ENCODE measurements at regions not wholly inside any gene's neighbourhood (a gene's known extent, or its start where the extent isn't known, plus 50 kb on each side); places are given as distances from the start of the nearest gene placed in this dataset.

- H3F3A ChIP-seq (ENCODE audit: insufficient read depth, low read length): no peaks in the 10 kb centered on the region
- no peak overlapping the region for H2AFZ ChIP-seq (ENCODE audit: low read length)
- no peaks in the 10 kb centered on the region for H3K36me3 ChIP-seq (replicated peaks; ENCODE audit: insufficient read depth, low read length)
- H3K9ac ChIP-seq (ENCODE audit: low read length): no peak overlapping the region
- no peaks in the 10 kb centered on the region for H4K20me1 ChIP-seq (ENCODE audit: insufficient read depth, low read length)
- H3K4me2 ChIP-seq (ENCODE audit: low read depth, low read length): no peak overlapping the region
- no peak for DNase-seq
- no peaks in the 10 kb centered on the region for H3K27me3 ChIP-seq (replicated peaks; ENCODE audit: insufficient read depth, low read length)
- H3K79me2 ChIP-seq (ENCODE audit: low read length): no peaks in the 10 kb centered on the region
- no peaks in the 10 kb centered on the region for H3K9me3 ChIP-seq (replicated peaks; ENCODE audit: insufficient read depth, low read length)
- H3K4me3 ChIP-seq (ENCODE audit: low read length): no peak overlapping the region
- TF ChIP-seq EZH2 (optimal IDR thresholded peaks at IDR 0.05; ENCODE audit: low read depth, low read length) (no peak), EZH2phosphoT487 (IDR thresholded peaks at IDR 0.05; ENCODE audit: low read length) (no peak), CTCF (IDR thresholded peaks at IDR 0.05; ENCODE audit: low read length) (no peak)
- no peaks in the 10 kb centered on the region for H3K4me1 ChIP-seq (ENCODE audit: low read length)
- H3K9me2 ChIP-seq (replicated peaks; ENCODE audit: insufficient read depth, low read length): no peaks in the 10 kb centered on the region
- H3K27ac ChIP-seq (ENCODE audit: low read length): no peak overlapping the region
Observed at GRCh38 chr13:62194371-62194770, 778.7 kb upstream of the PCDH20 start.

GRCh38 chr13:62193919-62194318, 778.3 kb upstream of the PCDH20 start:
- H4K20me1 ChIP-seq (ENCODE audit: insufficient read depth, low read length): no peaks in the 10 kb centered on the region
- no peak for DNase-seq
- H3K79me2 ChIP-seq (ENCODE audit: low read length): no peaks in the 10 kb centered on the region
- no peak overlapping the region for H3K4me2 ChIP-seq (ENCODE audit: low read depth, low read length)
- H3K9me2 ChIP-seq (replicated peaks; ENCODE audit: insufficient read depth, low read length): no peaks in the 10 kb centered on the region
- H3K36me3 ChIP-seq (replicated peaks; ENCODE audit: insufficient read depth, low read length): no peaks in the 10 kb centered on the region
- no peak overlapping the region for H3K27ac ChIP-seq (ENCODE audit: low read length)
- no peaks in the 10 kb centered on the region for H3F3A ChIP-seq (ENCODE audit: insufficient read depth, low read length)
- TF ChIP-seq EZH2phosphoT487 (IDR thresholded peaks at IDR 0.05; ENCODE audit: low read length) (no peak), EZH2 (optimal IDR thresholded peaks at IDR 0.05; ENCODE audit: low read depth, low read length) (no peak), CTCF (IDR thresholded peaks at IDR 0.05; ENCODE audit: low read length) (no peak)
- H3K9ac ChIP-seq (ENCODE audit: low read length): no peak overlapping the region
- H3K4me1 ChIP-seq (ENCODE audit: low read length): no peaks in the 10 kb centered on the region
- no peaks in the 10 kb centered on the region for H3K9me3 ChIP-seq (replicated peaks; ENCODE audit: insufficient read depth, low read length)
- H2AFZ ChIP-seq (ENCODE audit: low read length): no peak overlapping the region
- H3K27me3 ChIP-seq (replicated peaks; ENCODE audit: insufficient read depth, low read length): no peaks in the 10 kb centered on the region
- no peak overlapping the region for H3K4me3 ChIP-seq (ENCODE audit: low read length)

GRCh38 chr13:62185631-62186255, 770.1 kb upstream of the PCDH20 start:
- Histone ChIP-seq H3F3A (ENCODE audit: insufficient read depth, low read length) (no peaks in the 10 kb centered on the region), H3K9me2 (replicated peaks; ENCODE audit: insufficient read depth, low read length) (no peaks in the 10 kb centered on the region), H3K27ac (ENCODE audit: low read length) (no peak overlapping the region), H3K4me3 (ENCODE audit: low read length) (no peak overlapping the region), H3K9me3 (replicated peaks; ENCODE audit: insufficient read depth, low read length) (no peaks in the 10 kb centered on the region), H3K9ac (ENCODE audit: low read length) (no peak overlapping the region), H3K4me2 (ENCODE audit: low read depth, low read length) (no peak overlapping the region), H3K27me3 (replicated peaks; ENCODE audit: insufficient read depth, low read length) (no peaks in the 10 kb centered on the region), H2AFZ (ENCODE audit: low read length) (no peak overlapping the region), H3K36me3 (replicated peaks; ENCODE audit: insufficient read depth, low read length) (no peaks in the 10 kb centered on the region), H3K4me1 (ENCODE audit: low read length) (no peaks in the 10 kb centered on the region), H3K79me2 (ENCODE audit: low read length) (no peaks in the 10 kb centered on the region), H4K20me1 (ENCODE audit: insufficient read depth, low read length) (no peaks in the 10 kb centered on the region)
- DNase-seq: no peak
- TF ChIP-seq CTCF (IDR thresholded peaks at IDR 0.05; ENCODE audit: low read length) (no peak), EZH2 (optimal IDR thresholded peaks at IDR 0.05; ENCODE audit: low read depth, low read length) (no peak), EZH2phosphoT487 (IDR thresholded peaks at IDR 0.05; ENCODE audit: low read length) (no peak)

Measured in MM.1S (cell line).